NB4 (cell line): ENCODE measurements at regions not wholly inside any gene's neighbourhood (a gene's known extent, or its start where the extent isn't known, plus 50 kb on each side); places are given as distances from the start of the nearest gene placed in this dataset.
"Not testable (repeated sequence)": the region's sequence is repeated elsewhere in the genome, so short reads cannot be mapped to it uniquely, and the experiment has no call there.

ENCODE experiments used
- MYC ChIP-seq: IDR thresholded peaks from 2 replicates; pipeline ENCODE4 v1.6.1; 2011; ENCODE audit warnings: low read depth, low read length
- POLR2A ChIP-seq: IDR thresholded peaks from 2 replicates; pipeline ENCODE4 v1.6.1; 2011; ENCODE audit warnings: mild to moderate bottlenecking; ENCODE audit not compliant: insufficient read length; ENCODE audit errors: extremely low read depth
- TF ChIP-seq, protein P1 (sequence below): IDR thresholded peaks from one replicate; pipeline ENCODE4 v1.5.1; 2012; ENCODE audit warnings: low read depth, low read length
- TF ChIP-seq, protein P2 (sequence below): IDR thresholded peaks from 2 replicates; pipeline ENCODE4 v1.6.1; 2011; ENCODE audit warnings: low read depth, low read length

DNA sequence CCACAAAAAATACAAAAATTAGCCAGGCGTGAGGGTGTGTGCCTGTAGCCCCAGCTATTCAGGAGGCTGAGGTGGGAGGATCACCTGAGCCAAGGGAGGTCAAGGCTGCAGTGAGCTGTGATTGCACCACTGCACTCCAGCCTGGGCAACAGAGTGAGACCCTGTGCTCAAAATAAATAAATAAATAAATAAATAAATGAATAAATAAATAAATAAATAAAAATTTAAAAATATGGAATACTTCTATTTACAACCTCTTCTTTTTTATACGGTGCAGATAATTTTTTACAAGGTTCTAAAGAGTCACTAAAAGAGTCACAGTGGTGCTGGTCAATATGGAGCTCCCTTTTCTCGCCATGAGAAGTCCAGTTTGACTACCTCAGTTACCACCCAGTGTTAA, 265.4 kb upstream of the AGAP1 start:
- TF ChIP-seq, protein P1, sequence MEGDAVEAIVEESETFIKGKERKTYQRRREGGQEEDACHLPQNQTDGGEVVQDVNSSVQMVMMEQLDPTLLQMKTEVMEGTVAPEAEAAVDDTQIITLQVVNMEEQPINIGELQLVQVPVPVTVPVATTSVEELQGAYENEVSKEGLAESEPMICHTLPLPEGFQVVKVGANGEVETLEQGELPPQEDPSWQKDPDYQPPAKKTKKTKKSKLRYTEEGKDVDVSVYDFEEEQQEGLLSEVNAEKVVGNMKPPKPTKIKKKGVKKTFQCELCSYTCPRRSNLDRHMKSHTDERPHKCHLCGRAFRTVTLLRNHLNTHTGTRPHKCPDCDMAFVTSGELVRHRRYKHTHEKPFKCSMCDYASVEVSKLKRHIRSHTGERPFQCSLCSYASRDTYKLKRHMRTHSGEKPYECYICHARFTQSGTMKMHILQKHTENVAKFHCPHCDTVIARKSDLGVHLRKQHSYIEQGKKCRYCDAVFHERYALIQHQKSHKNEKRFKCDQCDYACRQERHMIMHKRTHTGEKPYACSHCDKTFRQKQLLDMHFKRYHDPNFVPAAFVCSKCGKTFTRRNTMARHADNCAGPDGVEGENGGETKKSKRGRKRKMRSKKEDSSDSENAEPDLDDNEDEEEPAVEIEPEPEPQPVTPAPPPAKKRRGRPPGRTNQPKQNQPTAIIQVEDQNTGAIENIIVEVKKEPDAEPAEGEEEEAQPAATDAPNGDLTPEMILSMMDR, result not testable (repeated sequence)
- TF ChIP-seq, protein P2, sequence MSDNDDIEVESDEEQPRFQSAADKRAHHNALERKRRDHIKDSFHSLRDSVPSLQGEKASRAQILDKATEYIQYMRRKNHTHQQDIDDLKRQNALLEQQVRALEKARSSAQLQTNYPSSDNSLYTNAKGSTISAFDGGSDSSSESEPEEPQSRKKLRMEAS, result not testable (repeated sequence)
- not testable (repeated sequence) for TF ChIP-seq MYC, POLR2A
